ENCODE measurements at regions not wholly inside any gene's neighbourhood (a gene's known extent, or its start where the extent isn't known, plus 50 kb on each side); places are given as distances from the start of the nearest gene placed in this dataset.

DNA sequence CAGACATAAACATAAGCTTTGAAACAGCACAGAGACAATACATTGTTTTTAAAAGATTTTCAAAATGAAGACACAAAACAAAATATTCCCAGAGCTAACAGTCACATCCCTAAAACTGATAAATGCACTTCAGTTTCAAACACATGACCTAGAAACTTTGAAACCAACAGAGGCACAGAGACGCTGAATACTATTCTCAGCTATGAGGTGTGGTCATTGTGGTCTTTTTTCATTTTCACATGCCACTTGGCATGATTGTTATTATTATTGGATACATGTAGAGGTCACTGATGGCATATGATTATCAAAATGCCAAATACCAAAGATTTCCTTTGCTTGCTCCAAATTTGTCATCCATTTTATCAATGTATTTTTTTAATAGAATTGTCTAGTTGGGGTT lies 306.9 kb downstream of the QKI start:
- Histone ChIP-seq H3K27ac (no peak overlapping the region), H3K4me3 (no peak overlapping the region)
- no peak for DNase-seq (ENCODE audit: low spot score)
- TF ChIP-seq, protein P1, sequence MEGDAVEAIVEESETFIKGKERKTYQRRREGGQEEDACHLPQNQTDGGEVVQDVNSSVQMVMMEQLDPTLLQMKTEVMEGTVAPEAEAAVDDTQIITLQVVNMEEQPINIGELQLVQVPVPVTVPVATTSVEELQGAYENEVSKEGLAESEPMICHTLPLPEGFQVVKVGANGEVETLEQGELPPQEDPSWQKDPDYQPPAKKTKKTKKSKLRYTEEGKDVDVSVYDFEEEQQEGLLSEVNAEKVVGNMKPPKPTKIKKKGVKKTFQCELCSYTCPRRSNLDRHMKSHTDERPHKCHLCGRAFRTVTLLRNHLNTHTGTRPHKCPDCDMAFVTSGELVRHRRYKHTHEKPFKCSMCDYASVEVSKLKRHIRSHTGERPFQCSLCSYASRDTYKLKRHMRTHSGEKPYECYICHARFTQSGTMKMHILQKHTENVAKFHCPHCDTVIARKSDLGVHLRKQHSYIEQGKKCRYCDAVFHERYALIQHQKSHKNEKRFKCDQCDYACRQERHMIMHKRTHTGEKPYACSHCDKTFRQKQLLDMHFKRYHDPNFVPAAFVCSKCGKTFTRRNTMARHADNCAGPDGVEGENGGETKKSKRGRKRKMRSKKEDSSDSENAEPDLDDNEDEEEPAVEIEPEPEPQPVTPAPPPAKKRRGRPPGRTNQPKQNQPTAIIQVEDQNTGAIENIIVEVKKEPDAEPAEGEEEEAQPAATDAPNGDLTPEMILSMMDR (IDR thresholded peaks at IDR 0.05) = no peak

DNA sequence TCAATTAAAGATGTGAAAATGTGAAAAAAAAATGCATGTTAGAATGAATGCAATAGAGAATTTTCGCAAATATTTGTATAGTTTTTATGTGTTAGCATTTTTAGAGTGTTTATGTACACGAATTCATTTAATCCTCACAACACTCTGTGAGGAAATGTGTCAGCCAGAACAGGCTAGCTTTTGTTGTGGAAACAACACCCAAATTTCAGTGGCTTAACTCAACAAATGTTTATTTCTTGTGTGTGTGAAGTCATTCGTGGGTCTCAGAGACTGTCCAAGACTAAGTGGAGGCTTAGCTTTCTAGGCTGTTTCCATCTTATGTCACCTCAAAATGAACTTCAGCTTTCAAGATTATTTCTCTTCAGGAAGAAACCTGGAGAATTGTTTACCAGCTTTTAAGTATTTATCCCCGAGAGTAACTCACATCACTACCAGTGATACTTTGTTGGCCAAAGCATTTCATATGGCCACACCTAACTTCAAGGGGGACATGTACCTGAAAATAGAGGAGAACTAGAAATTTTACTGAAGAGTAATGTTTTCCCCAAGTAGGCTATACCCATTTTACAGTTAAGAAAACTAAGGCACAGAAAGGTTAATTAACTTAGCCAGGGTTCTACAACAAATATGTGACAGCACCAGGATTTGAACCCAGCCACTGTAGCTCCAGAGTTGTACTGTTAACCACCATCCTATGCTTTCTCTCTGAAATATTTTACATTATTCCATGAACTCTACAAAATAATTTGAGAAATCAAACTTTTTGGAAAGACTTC lies 306.1 kb downstream of the QKI start:
- no peak overlapping the region for H3K27ac ChIP-seq
- TF ChIP-seq, protein P1 (IDR thresholded peaks at IDR 0.05) = no peak
- no peak for DNase-seq (ENCODE audit: low spot score)
- H3K4me3 ChIP-seq = no peak overlapping the region

DNA sequence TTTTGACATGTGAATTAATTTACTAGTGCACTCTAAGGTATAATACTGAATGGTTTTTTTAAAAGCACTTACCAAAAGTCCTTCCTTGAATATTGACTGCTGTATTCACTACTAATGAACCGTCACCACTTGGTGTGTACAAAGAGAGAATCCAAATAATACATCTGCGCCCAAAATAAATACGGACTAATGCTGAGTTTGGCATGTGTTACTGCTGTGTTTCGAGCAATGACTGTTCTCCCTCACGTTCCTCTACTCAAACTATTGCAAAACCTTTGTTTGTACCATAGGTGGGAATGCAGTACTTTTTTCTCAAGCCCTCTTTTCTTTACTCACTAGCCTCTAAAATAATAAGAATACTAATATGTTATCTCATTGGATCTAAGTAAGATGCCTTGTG lies 305.5 kb downstream of the QKI start:
- H3K4me3 ChIP-seq = no peak overlapping the region
- DNase-seq (ENCODE audit: low spot score) = no peak
- H3K27ac ChIP-seq = no peak overlapping the region
- TF ChIP-seq, protein P1 (IDR thresholded peaks at IDR 0.05) = no peak

DNA sequence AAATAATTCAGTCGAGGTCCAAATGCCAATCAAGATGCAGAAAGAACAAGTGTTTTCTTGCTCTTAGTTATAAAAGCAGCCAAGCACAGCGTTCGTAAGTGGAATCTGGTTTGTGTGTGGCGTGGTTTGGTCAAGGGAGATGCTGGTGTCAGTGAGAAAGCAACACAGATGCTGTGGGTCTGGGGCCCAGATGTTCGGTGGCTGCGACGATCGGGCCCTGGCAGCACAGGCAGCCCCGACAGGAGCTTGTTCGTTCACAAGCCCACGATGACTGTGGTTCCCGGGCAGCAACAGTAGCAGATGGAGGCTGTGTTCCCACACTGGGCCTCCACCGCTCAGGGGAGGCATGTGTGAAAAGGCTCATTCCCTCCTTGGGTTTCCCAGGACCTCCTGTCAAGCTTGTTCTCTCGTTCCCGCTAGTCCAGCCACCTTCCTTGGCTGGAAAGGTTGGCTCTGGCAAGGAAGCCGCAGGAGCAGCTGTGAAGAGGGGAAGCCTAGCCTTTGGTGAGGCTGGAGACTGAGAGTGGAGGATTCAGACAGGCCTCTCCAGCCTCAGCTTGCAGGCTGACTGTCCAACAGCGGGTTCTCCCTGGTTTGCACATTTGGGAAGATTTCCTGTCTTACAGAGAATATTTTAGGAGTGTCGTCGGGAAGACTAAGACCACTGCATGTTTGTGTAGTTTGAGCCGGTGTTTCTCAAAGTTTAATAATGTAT lies 304.7 kb downstream of the QKI start:
- no peak for DNase-seq (ENCODE audit: low spot score)

DNA sequence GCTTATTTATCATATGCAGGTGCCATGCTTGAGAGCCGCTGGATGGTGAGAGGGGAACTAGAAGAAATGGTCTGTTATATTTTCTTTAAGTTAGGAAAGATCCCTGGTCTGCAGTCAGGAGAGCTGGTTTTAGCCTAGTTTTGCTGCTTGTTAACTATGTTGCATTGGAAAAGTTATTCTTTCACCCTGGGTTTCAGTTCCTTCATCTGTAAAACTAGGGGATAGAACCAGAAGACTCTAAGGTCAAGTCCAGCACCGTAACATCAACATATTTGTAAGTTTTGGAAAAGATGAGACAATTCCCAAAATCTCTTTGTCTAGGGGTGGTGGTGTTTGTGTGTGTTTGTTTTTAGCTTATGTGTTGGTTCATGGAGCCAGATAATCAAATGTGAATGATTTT lies 304.0 kb downstream of the QKI start:
- Histone ChIP-seq H3K4me3 (no peak overlapping the region), H3K27ac (no peak overlapping the region)
- TF ChIP-seq, protein P1 (IDR thresholded peaks at IDR 0.05) = no peak
- no peak for DNase-seq (ENCODE audit: low spot score)

More for the DNA sequence above, 304.7 kb downstream of the QKI start:
- Histone ChIP-seq H3K27ac (no peak overlapping the region), H3K4me3 (no peak overlapping the region)
- TF ChIP-seq, protein P1 (IDR thresholded peaks at IDR 0.05) = no peak

DNA sequence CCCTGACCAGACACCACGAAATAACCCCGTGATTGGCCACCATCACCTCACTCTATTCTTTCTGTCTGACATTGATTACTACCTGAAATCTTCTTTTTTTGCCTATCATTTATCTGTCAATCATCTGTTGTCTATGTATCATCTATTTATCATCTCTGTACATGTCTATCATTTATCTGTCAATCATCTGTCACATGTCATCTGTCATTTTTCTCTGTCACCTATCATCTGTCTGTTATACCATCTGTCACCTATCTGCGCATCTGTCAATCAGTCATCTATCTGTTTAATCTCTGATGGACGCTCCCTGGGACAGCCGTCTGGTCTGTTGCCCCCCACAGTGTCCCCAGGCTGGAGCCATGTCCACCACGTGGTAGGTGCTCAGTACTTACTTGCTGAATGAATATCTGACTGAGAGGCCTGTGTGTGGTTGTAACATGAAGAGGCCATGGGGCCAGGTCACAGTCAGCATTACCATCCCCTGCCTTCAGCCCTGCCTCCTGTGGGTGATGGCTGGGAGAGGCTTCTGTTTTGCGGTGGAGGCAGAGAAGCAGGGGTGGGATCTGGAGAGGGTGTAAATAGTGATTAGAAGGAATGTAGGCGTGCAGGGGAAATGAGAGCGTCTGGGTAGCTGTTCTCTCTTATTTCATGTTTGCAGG lies 302.7 kb downstream of the QKI start:
- H3K27ac ChIP-seq = no peak overlapping the region
- H3K4me3 ChIP-seq = no peak overlapping the region
- TF ChIP-seq, protein P1 (IDR thresholded peaks at IDR 0.05) = no peak
- DNase-seq (ENCODE audit: low spot score) = no peak
